Activated CD4-positive, alpha-beta T cell treated with anti-CD3 and anti-CD28 coated beads, Interleukin-2, amount 10 ng/mL, durations not matched to agents 24 days and 14 days (primary cell): ENCODE measurements at regions not wholly inside any gene's neighbourhood (a gene's known extent, or its start where the extent isn't known, plus 50 kb on each side); places are given as distances from the start of the nearest gene placed in this dataset.
"Not testable (repeated sequence)": the region's sequence is repeated elsewhere in the genome, so short reads cannot be mapped to it uniquely, and the experiment has no call there.

Experiments
- DNase-seq: peaks from one replicate; pipeline ENCODE4 v3.0.0; 2022
- H3K27ac Mint-ChIP-seq: one replicate; pipeline ENCODE4 v1.8.0; 2022; ENCODE audit warnings: mild to moderate bottlenecking, mixed read lengths
- H3K27me3 Mint-ChIP-seq: one replicate; pipeline ENCODE4 v1.8.0; 2022; ENCODE audit warnings: mixed read lengths
- H3K36me3 Mint-ChIP-seq: one replicate; pipeline ENCODE4 v1.8.0; 2022; ENCODE audit warnings: low read depth, mild to moderate bottlenecking, mixed read lengths
- H3K4me1 Mint-ChIP-seq: one replicate; pipeline ENCODE4 v1.8.0; 2021; ENCODE audit warnings: mixed read lengths
- H3K4me3 Mint-ChIP-seq: one replicate; pipeline ENCODE4 v1.8.0; 2022; ENCODE audit warnings: mild to moderate bottlenecking, moderate library complexity, mixed read lengths
- H3K9me3 Mint-ChIP-seq: one replicate; pipeline ENCODE4 v1.8.0; 2021; ENCODE audit warnings: mixed read lengths
- intact Hi-C: fragments of 100-400 bp; cut with micrococcal nuclease; formaldehyde crosslinking; loops from one replicate; pipeline ENCODE4 v1.15.1; 2023

DNA sequence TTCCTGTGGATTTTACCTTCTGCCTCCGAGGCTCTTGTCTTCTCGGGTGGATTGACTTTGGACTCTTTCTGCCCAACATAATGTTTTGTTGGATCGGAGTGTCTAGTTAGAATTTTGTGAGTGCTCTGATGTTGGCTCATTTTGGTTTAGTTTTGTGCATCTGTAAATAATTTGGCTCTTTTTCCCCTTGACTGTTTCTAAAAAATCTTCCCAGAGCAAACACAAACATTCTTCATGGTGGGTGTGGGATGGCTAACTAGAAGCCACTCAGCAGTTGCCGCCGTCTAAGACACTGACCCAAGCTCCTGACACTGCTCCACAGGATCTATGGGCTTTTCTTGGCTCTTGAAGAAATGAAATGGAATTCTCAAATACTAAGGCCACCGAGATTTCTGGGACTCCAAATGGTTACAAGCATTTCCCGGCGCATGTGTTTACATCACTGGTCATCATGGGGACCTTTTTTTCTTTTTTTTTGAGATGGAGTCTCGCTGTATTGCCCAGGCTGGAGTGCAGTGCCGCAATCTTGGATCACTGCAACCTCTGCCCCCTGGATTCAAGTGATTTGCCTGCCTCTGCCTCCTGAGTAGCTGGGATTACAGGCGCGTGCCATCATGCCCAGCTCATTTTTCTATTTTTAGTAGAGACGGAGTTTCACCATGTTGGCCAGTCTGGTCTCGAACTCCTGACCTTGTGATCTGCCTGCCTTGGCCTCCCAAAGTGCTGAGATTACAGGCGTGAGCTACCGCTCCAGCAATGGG lies 92.0 kb upstream of the FRMD1 start:
- Mint-ChIP-seq H3K27me3 (peaks cover 7% of the 10 kb centered on the region), H3K4me3 (no peak overlapping the region), H3K36me3 (no peaks in the 10 kb centered on the region), H3K27ac (no peak overlapping the region), H3K9me3 (peaks cover 10% of the 10 kb centered on the region), H3K4me1 (no peaks in the 10 kb centered on the region)
- intact Hi-C loops: no loop called here
- no peak for DNase-seq

DNA sequence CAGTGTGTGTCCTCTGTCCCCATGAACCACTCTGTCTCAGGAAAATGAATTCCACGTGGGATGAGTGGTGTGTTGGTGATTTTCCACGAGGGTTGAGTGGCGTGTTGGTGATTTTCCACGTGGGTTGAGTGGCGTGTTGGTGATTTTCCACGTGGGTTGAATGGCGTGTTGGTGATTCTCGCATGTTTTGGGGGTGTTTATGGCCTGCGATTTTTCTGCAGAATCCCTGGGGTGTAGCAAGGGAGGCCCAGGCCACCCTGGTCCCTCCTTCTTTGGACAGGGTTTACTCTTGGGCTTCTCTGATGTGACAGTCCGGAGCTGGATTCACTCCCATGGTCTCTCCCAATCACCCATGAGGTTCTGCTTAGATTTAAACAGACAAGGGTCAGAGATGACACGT lies 90.6 kb upstream of the FRMD1 start:
- intact Hi-C loops: no loop called here
- no peak overlapping the region for H3K27ac Mint-ChIP-seq
- no peaks in the 10 kb centered on the region for H3K36me3 Mint-ChIP-seq

DNA sequence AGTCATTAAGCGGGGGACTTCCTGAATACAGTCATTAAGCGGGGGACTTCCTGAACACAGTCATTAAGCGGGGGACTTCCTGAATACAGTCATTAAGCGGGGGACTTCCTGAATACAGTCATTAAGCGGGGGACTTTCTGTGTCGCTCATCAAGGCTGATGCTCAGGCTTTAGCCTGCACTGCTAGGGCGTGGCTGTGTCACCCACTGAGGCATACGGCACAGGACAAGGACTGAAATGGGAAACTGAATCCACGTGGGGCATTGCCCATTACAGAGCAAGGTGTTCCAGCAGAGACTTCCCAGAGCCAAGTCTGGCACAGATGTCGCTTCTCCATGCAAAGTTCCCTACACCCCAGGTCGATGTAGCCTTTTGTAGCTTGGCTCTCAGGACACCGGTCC lies 89.9 kb upstream of the FRMD1 start:
- not testable (repeated sequence) for H3K36me3 Mint-ChIP-seq, DNase-seq

More for the DNA sequence above, 90.6 kb upstream of the FRMD1 start:
- no peaks in the 10 kb centered on the region for H3K4me1 Mint-ChIP-seq
- H3K4me3 Mint-ChIP-seq: no peak overlapping the region
- DNase-seq: no peak
- H3K27me3 Mint-ChIP-seq: peaks cover 6% of the 10 kb centered on the region
- H3K9me3 Mint-ChIP-seq: peaks cover 10% of the 10 kb centered on the region

GRCh38 chr6:168168330-168168729 lies 89.3 kb upstream of the FRMD1 start:
- Mint-ChIP-seq H3K9me3 (peaks cover 10% of the 10 kb centered on the region), H3K27ac (peak overlapping the region; percentile 68)
- DNase-seq, H3K4me1 Mint-ChIP-seq, H3K36me3 Mint-ChIP-seq, intact Hi-C loops, H3K4me3 Mint-ChIP-seq, H3K27me3 Mint-ChIP-seq: not testable (repeated sequence)

More for the DNA sequence above, 89.9 kb upstream of the FRMD1 start:
- H3K9me3 Mint-ChIP-seq: peaks cover 10% of the 10 kb centered on the region
- H3K4me3 Mint-ChIP-seq, intact Hi-C loops, H3K27me3 Mint-ChIP-seq, H3K4me1 Mint-ChIP-seq, H3K27ac Mint-ChIP-seq: not testable (repeated sequence)

DNA sequence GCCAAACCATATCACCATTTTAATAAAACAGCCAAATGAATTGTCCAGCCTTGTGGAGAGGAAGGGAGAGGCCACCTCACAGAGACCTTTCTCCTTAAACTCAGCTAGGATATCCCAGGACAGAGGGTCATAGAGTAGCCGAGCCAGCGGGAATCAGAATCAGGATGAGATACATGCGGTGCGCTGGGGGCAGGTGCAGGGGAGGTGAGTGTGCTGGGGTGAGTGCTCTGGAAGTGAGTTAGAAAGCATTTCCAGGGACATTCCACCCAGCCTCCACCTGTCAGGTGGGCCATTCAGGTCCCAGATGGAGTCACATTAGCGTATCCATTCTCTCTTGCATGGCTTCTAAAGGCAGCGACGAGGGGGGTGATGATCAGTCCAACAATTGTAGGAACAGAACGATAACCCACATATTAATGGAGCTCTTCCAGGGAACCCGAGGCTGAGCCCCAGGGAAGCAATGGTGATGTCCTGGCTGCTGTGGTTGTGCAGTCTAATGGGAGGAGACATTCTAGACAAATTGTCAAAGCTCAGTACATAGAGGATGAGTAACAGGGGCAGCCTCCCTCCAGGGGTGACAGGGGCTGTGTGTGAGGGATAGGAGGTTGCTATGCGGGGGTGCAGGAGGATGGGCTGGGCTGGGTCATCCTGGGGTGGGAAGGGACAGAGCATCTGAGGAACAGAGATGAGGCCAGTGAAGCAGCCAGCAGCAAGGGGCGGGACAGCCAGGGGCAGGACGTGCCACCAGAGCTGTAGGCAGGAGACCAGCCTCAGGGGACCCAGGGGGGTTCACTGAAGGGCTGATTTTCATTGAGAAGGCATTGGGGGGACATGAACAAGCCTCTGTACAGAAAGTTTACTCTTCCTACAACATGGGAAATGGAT lies 88.7 kb upstream of the FRMD1 start:
- DNase-seq: no peak
- peak overlapping the region; percentile 68 for H3K27ac Mint-ChIP-seq

DNA sequence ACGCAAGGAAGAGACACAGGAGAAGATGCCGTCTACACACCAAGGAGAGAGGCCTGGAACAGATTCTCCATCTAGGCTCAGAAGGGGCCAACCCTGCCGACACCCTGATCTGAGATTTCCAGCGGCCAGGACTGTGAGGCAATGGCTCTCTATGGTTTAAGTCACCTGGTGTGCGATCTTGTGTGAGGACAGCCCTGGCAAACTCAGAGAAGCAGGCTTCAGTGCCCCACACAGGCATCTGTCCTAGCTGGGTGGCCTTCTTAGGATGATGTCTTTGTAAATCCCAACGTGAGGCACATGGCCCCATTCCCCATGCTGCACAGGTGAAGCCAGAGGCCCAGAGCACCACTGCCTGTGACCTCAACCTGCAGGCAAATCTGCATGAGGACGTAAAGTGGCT lies 87.6 kb upstream of the FRMD1 start:
- no peak for DNase-seq

More for the DNA sequence above, 88.7 kb upstream of the FRMD1 start:
- H3K4me3 Mint-ChIP-seq: no peak overlapping the region
- H3K9me3 Mint-ChIP-seq: peaks cover 10% of the 10 kb centered on the region
- H3K4me1 Mint-ChIP-seq: no peaks in the 10 kb centered on the region
- H3K27me3 Mint-ChIP-seq: no peaks in the 10 kb centered on the region
- intact Hi-C loops: no loop called here
- H3K36me3 Mint-ChIP-seq: no peaks in the 10 kb centered on the region

DNA sequence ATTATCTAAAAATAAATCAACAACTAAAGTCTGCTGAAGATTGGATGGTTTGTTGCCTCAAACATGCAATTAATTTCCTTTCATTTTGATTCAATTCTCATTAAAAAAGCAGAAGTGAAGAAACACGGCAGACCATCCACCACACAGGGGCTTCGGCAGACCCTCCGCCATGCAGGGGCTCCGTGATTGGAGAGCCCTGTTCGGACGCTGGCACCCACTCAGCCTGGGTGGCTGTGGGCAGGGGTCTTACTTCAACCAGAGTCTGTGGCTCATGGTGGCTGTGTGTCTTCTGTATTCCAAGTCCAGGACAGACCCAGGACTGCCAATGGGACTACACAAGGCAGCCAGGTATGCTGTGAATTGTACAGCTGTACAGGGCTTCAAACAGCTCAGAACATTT lies 86.9 kb upstream of the FRMD1 start:
- H3K4me3 Mint-ChIP-seq: no peak overlapping the region
- H3K27me3 Mint-ChIP-seq: peaks cover 1% of the 10 kb centered on the region
- no peak for DNase-seq
- intact Hi-C loops: no loop called here
- H3K36me3 Mint-ChIP-seq: no peaks in the 10 kb centered on the region
- H3K9me3 Mint-ChIP-seq: peaks cover 10% of the 10 kb centered on the region
- no peaks in the 10 kb centered on the region for H3K4me1 Mint-ChIP-seq
- H3K27ac Mint-ChIP-seq: no peak overlapping the region

More for the DNA sequence above, 87.6 kb upstream of the FRMD1 start:
- Mint-ChIP-seq H3K9me3 (peaks cover 10% of the 10 kb centered on the region), H3K27ac (no peak overlapping the region), H3K36me3 (no peaks in the 10 kb centered on the region), H3K4me1 (no peaks in the 10 kb centered on the region), H3K27me3 (peaks cover 1% of the 10 kb centered on the region), H3K4me3 (no peak overlapping the region)
- intact Hi-C loops: no loop called here

GRCh38 chr6:168165373-168165772 lies 86.4 kb upstream of the FRMD1 start:
- no peak overlapping the region for H3K27ac Mint-ChIP-seq
- intact Hi-C loops: no loop called here
- DNase-seq: no peak
- H3K36me3 Mint-ChIP-seq: no peaks in the 10 kb centered on the region
- H3K27me3 Mint-ChIP-seq: peaks cover 1% of the 10 kb centered on the region
- H3K4me3 Mint-ChIP-seq: no peak overlapping the region
- peaks cover 10% of the 10 kb centered on the region for H3K9me3 Mint-ChIP-seq
- no peaks in the 10 kb centered on the region for H3K4me1 Mint-ChIP-seq

GRCh38 chr6:168164462-168165061 lies 85.5 kb upstream of the FRMD1 start:
- DNase-seq: no peak
- Mint-ChIP-seq H3K9me3 (peaks cover 7% of the 10 kb centered on the region), H3K36me3 (no peaks in the 10 kb centered on the region), H3K27me3 (peaks cover 1% of the 10 kb centered on the region), H3K4me3 (no peak overlapping the region), H3K4me1 (no peaks in the 10 kb centered on the region), H3K27ac (no peak overlapping the region)
- intact Hi-C loops: no loop called here

- Mint-ChIP-seq H3K27me3 (peaks cover 1% of the 10 kb centered on the region), H3K27ac (no peak overlapping the region), H3K36me3 (no peaks in the 10 kb centered on the region), H3K4me3 (no peak overlapping the region), H3K4me1 (no peaks in the 10 kb centered on the region), H3K9me3 (peaks cover 6% of the 10 kb centered on the region)
- DNase-seq: no peak
- intact Hi-C loops: no loop called here
These were observed 84.2 kb upstream of the FRMD1 start for GRCh38 chr6:168163096-168163731.

- Mint-ChIP-seq H3K36me3 (no peaks in the 10 kb centered on the region), H3K4me1 (no peaks in the 10 kb centered on the region)
These were observed 83.4 kb upstream of the FRMD1 start for GRCh38 chr6:168162366-168162765.

GRCh38 chr6:168161371-168161750 lies 82.3 kb upstream of the FRMD1 start:
- Mint-ChIP-seq H3K4me3 (no peak overlapping the region), H3K9me3 (no peaks in the 10 kb centered on the region), H3K36me3 (no peaks in the 10 kb centered on the region), H3K27ac (no peak overlapping the region), H3K27me3 (peaks cover 3% of the 10 kb centered on the region), H3K4me1 (no peaks in the 10 kb centered on the region)
- DNase-seq: no peak
- intact Hi-C loops: no loop called here

More at GRCh38 chr6:168162366-168162765, 83.4 kb upstream of the FRMD1 start:
- Mint-ChIP-seq H3K27ac (no peak overlapping the region), H3K27me3 (peaks cover 3% of the 10 kb centered on the region), H3K9me3 (no peaks in the 10 kb centered on the region), H3K4me3 (no peak overlapping the region)
- DNase-seq: no peak
- intact Hi-C loops: no loop called here

GRCh38 chr6:168160506-168161370 lies 81.7 kb upstream of the FRMD1 start:
- Mint-ChIP-seq H3K4me1 (no peaks in the 10 kb centered on the region), H3K4me3 (no peak overlapping the region), H3K9me3 (no peaks in the 10 kb centered on the region), H3K27ac (no peak overlapping the region), H3K36me3 (no peaks in the 10 kb centered on the region), H3K27me3 (peaks cover 3% of the 10 kb centered on the region)
- no peak for DNase-seq
- intact Hi-C loops: no loop called here
